ENCODE measurements at regions not wholly inside any gene's neighbourhood (a gene's known extent, or its start where the extent isn't known, plus 50 kb on each side); places are given as distances from the start of the nearest gene placed in this dataset.

GRCh38 chr2:15792331-15792730 is 148.0 kb upstream of the MYCN start:
- no peak for DNase-seq

- DNase-seq, result no peak
These were observed 147.1 kb upstream of the MYCN start for GRCh38 chr2:15793078-15793913.

GRCh38 chr2:15793978-15794377 is 146.4 kb upstream of the MYCN start:
- DNase-seq, result no peak

- DNase-seq, result no peak
These were observed 145.7 kb upstream of the MYCN start for GRCh38 chr2:15794608-15795134.

- DNase-seq, result peak; percentile 63 to 70
These were observed 144.9 kb upstream of the MYCN start for GRCh38 chr2:15795426-15795825.

GRCh38 chr2:15796167-15796942 is 144.0 kb upstream of the MYCN start:
- no peak for DNase-seq

GRCh38 chr2:15797231-15797938 is 143.0 kb upstream of the MYCN start:
- DNase-seq, result no peak

GRCh38 chr2:15797939-15798281 is 142.4 kb upstream of the MYCN start:
- DNase-seq, result no peak

- DNase-seq, result no peak
These were observed 141.5 kb upstream of the MYCN start for GRCh38 chr2:15798701-15799431.

- no peak for DNase-seq
These were observed 140.9 kb upstream of the MYCN start for GRCh38 chr2:15799432-15799827.

- DNase-seq, result no peak
These were observed 139.6 kb upstream of the MYCN start for GRCh38 chr2:15800495-15801329.

GRCh38 chr2:15801439-15801838 is 138.9 kb upstream of the MYCN start:
- DNase-seq, result no peak

GRCh38 chr2:15801904-15802303 is 138.4 kb upstream of the MYCN start:
- DNase-seq, result no peak

GRCh38 chr2:15802657-15803542 is 137.4 kb upstream of the MYCN start:
- DNase-seq, result no peak

GRCh38 chr2:15803543-15804245 is 136.7 kb upstream of the MYCN start:
- DNase-seq, result no peak

GRCh38 chr2:15804246-15804619 is 136.1 kb upstream of the MYCN start:
- no peak for DNase-seq

- DNase-seq, result no peak
These were observed 135.7 kb upstream of the MYCN start for GRCh38 chr2:15804691-15805090.

- no peak for DNase-seq
These were observed 135.1 kb upstream of the MYCN start for GRCh38 chr2:15805206-15805605.

GRCh38 chr2:15805772-15806171 is 134.6 kb upstream of the MYCN start:
- DNase-seq, result no peak

All from right lung (tissue), 2 donors.